ENCODE measurements at regions not wholly inside any gene's neighbourhood (a gene's known extent, or its start where the extent isn't known, plus 50 kb on each side); places are given as distances from the start of the nearest gene placed in this dataset.
A peak's percentile ranks its signal among the peaks of the same experiment; 100 is the strongest.

DNA sequence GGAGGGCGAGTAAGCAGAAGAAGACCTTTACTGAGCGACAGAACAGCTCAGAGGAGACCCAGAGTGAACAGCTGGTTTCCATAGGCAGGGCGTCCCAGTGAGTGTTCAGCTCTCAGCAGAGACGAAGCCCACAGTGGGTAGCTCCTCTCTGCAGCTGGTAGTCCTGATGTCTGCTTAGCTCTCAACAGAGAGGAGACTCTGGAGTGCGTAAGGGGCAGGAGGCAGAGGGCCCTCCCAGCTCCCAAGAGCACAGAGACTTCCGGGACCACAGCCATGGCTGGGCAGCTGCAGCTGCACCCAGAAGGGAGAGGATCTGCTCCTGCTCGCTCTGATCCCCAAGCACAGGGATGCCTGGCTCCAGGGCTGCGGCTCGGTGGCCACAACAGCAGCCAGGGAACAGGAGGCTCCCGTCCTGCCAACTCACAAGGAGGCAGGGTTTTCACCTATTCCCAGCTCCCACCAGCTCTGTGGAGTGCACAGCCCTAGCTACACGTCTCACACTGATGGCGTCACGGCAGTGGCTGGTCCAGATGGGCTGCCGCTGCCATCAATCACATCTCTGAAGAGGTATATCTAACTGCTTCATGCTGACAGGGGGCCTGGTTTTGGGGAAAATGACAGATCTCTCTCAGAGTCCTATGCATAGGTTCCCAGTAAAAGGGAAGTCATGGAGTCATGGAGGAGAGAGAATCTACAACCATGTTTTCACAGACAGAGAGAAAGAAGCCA is 2660.1 kb upstream of the PCDH20 start (continued):
- TF ChIP-seq, protein P1, sequence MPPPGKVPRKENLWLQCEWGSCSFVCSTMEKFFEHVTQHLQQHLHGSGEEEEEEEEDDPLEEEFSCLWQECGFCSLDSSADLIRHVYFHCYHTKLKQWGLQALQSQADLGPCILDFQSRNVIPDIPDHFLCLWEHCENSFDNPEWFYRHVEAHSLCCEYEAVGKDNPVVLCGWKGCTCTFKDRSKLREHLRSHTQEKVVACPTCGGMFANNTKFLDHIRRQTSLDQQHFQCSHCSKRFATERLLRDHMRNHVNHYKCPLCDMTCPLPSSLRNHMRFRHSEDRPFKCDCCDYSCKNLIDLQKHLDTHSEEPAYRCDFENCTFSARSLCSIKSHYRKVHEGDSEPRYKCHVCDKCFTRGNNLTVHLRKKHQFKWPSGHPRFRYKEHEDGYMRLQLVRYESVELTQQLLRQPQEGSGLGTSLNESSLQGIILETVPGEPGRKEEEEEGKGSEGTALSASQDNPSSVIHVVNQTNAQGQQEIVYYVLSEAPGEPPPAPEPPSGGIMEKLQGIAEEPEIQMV (CRISPR knock-in tag; IDR thresholded peaks at IDR 0.05; ENCODE audit: low read depth) = no peak
- TF ChIP-seq WIZ (CRISPR knock-in tag; IDR thresholded peaks at IDR 0.05) (no peak), ZNF251 (CRISPR knock-in tag; IDR thresholded peaks at IDR 0.05) (no peak), ZSCAN29 (CRISPR knock-in tag; conservative IDR thresholded peaks at IDR 0.05) (no peak), KAT8 (CRISPR knock-in tag; IDR thresholded peaks at IDR 0.05) (peak; percentile 99), ZNF30 (CRISPR knock-in tag; IDR thresholded peaks at IDR 0.05) (no peak), NCOR1 (IDR thresholded peaks at IDR 0.05; ENCODE audit: borderline replicate concordance, low read length) (no peak), ZNF12 (CRISPR knock-in tag; IDR thresholded peaks at IDR 0.05) (0 out of 2 replicates have a peak, but pooled peaks have one; percentile 47), ZMAT3 (CRISPR knock-in tag; conservative IDR thresholded peaks at IDR 0.05) (peak; percentile 70; the same call in 1 of the 2 replicates), FOXK2 (IDR thresholded peaks at IDR 0.05) (no peak), ZNF788 (CRISPR knock-in tag; IDR thresholded peaks at IDR 0.05; ENCODE audit: borderline replicate concordance) (no peak; the same call in 1 of the 2 replicates), ZNF337 (CRISPR knock-in tag; IDR thresholded peaks at IDR 0.05; ENCODE audit: borderline replicate concordance, low read depth) (no peak), CBX1 (IDR thresholded peaks at IDR 0.05; ENCODE audit: low read depth) (no peak), TP53 (CRISPR knock-in tag; conservative IDR thresholded peaks at IDR 0.05) (no peak), RXRB (CRISPR knock-in tag; IDR thresholded peaks at IDR 0.05; ENCODE audit: borderline replicate concordance) (peak; percentile 48; the same call in 1 of the 2 replicates), ASH2L (IDR thresholded peaks at IDR 0.05; ENCODE audit: insufficient read length, low read depth, low read length) (peak; percentile 80), U2AF1 (optimal IDR thresholded peaks at IDR 0.05; ENCODE audit: low read depth, low read length) (no peak)
- TF ChIP-seq, protein P2, sequence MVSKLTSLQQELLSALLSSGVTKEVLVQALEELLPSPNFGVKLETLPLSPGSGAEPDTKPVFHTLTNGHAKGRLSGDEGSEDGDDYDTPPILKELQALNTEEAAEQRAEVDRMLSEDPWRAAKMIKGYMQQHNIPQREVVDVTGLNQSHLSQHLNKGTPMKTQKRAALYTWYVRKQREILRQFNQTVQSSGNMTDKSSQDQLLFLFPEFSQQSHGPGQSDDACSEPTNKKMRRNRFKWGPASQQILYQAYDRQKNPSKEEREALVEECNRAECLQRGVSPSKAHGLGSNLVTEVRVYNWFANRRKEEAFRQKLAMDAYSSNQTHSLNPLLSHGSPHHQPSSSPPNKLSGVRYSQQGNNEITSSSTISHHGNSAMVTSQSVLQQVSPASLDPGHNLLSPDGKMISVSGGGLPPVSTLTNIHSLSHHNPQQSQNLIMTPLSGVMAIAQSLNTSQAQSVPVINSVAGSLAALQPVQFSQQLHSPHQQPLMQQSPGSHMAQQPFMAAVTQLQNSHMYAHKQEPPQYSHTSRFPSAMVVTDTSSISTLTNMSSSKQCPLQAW (CRISPR knock-in tag; IDR thresholded peaks at IDR 0.05) = 0 out of 2 replicates have a peak, but pooled peaks have one; percentile 40
- TF ChIP-seq, protein P3, sequence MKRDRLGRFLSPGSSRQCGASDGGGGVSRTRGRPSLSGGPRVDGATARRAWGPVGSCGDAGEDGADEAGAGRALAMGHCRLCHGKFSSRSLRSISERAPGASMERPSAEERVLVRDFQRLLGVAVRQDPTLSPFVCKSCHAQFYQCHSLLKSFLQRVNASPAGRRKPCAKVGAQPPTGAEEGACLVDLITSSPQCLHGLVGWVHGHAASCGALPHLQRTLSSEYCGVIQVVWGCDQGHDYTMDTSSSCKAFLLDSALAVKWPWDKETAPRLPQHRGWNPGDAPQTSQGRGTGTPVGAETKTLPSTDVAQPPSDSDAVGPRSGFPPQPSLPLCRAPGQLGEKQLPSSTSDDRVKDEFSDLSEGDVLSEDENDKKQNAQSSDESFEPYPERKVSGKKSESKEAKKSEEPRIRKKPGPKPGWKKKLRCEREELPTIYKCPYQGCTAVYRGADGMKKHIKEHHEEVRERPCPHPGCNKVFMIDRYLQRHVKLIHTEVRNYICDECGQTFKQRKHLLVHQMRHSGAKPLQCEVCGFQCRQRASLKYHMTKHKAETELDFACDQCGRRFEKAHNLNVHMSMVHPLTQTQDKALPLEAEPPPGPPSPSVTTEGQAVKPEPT (CRISPR knock-in tag; IDR thresholded peaks at IDR 0.05; ENCODE audit: low read depth) = peak; percentile 29; the same call in 1 of the 2 replicates
- TF ChIP-seq, protein P4, sequence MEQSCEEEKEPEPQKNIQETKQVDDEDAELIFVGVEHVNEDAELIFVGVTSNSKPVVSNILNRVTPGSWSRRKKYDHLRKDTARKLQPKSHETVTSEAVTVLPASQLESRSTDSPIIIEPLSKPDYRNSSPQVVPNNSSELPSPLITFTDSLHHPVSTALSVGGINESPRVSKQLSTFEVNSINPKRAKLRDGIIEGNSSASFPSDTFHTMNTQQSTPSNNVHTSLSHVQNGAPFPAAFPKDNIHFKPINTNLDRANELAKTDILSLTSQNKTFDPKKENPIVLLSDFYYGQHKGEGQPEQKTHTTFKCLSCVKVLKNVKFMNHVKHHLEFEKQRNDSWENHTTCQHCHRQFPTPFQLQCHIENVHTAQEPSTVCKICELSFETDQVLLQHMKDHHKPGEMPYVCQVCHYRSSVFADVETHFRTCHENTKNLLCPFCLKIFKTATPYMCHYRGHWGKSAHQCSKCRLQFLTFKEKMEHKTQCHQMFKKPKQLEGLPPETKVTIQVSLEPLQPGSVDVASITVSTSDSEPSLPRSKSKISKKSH (CRISPR knock-in tag; IDR thresholded peaks at IDR 0.05; ENCODE audit: borderline replicate concordance) = no peak; the same call in 1 of the 2 replicates
- TF ChIP-seq, protein P5, sequence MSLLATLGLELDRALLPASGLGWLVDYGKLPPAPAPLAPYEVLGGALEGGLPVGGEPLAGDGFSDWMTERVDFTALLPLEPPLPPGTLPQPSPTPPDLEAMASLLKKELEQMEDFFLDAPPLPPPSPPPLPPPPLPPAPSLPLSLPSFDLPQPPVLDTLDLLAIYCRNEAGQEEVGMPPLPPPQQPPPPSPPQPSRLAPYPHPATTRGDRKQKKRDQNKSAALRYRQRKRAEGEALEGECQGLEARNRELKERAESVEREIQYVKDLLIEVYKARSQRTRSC (CRISPR knock-in tag; IDR thresholded peaks at IDR 0.05; ENCODE audit: low read depth) = no peak
